ENCODE measurements at regions not wholly inside any gene's neighbourhood (a gene's known extent, or its start where the extent isn't known, plus 50 kb on each side); places are given as distances from the start of the nearest gene placed in this dataset.

DNA sequence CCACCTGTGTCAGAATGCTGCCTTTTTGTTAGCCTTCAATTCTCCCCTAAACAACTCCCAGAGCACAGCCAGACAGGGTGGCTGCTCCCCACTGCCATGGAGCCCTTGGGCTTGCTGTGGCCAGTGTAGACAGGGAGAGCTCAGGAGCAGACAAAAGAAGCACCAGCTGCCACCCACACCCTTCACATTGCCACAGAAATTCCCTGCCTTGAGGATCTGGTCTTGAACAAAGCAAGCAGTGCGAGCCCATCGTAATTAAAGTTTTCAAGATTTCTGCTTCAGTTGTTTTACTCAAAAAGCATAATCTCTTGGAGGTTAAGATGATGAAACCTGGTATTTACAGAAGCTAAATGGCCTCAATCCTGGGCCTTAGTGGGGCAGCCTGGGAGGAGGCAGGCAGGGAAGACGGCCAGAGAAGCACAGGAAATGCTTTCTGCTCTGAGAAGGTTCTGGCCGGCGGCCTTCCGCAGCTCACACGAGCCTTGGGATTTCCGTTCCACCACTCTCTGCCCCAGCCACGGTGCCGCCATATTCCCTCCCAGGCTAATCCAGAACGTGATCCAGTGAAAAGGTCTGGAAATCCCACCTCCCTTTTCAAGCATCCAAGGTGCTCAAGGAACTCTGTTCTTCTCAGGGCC is 535.2 kb downstream of the BCL11B start:
- no peak for TF ChIP-seq CTCF (IDR thresholded peaks at IDR 0.05; ENCODE audit: insufficient read depth, low read length, missing control alignments)
- CTCF ChIA-PET, result no interaction called here
- DNase-seq (ENCODE audit: low read depth, low spot score), result no peak
- no peak overlapping the region for H3K4me3 ChIP-seq (ENCODE audit: low read depth, low read length)
- POLR2A ChIA-PET, result no interaction called here

- CTCF ChIA-PET, result no interaction called here
- POLR2A ChIA-PET, result no interaction called here
- TF ChIP-seq CTCF (IDR thresholded peaks at IDR 0.05; ENCODE audit: insufficient read depth, low read length, missing control alignments), result no peak
- no peak for DNase-seq (ENCODE audit: low read depth, low spot score)
- H3K4me3 ChIP-seq (ENCODE audit: low read depth, low read length), result no peak overlapping the region
These were observed 530.5 kb downstream of the BCL11B start for GRCh38 chr14:98741523-98741922.

DNA sequence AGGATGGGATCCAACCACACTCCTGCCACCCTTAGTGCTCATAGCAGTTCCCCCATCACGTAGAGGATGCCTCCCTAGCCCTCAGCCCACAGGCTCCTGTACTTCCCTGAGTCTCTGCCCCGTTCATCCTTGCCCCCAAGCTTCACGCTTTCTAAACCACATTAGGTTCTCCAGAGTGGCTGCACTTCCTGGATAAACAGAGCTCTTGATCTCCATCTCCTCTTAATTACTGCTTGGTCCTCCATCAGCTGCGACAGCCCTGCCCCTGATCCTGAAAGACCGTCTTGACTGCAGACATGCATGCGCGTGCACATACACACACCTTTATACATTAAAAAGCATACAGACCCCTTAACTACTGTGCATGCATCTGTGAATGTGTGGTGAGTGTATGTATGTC is 530.0 kb downstream of the BCL11B start:
- CTCF ChIA-PET, result no interaction called here
- POLR2A ChIA-PET, result no interaction called here
- H3K4me3 ChIP-seq (ENCODE audit: low read depth, low read length), result no peak overlapping the region
- TF ChIP-seq CTCF (IDR thresholded peaks at IDR 0.05; ENCODE audit: insufficient read depth, low read length, missing control alignments), result no peak
- DNase-seq (ENCODE audit: low read depth, low spot score), result no peak

- CTCF ChIA-PET, result no interaction called here
- no peak for DNase-seq (ENCODE audit: low read depth, low spot score)
- POLR2A ChIA-PET, result no interaction called here
- TF ChIP-seq CTCF (IDR thresholded peaks at IDR 0.05; ENCODE audit: insufficient read depth, low read length, missing control alignments), result no peak
- no peak overlapping the region for H3K4me3 ChIP-seq (ENCODE audit: low read depth, low read length)
These were observed 528.5 kb downstream of the BCL11B start for GRCh38 chr14:98743536-98743935.

GRCh38 chr14:98748966-98749365 is 523.0 kb downstream of the BCL11B start:
- CTCF ChIA-PET, result no interaction called here
- H3K4me3 ChIP-seq (ENCODE audit: low read depth, low read length), result no peak overlapping the region
- no peak for TF ChIP-seq CTCF (IDR thresholded peaks at IDR 0.05; ENCODE audit: insufficient read depth, low read length, missing control alignments)
- POLR2A ChIA-PET, result no interaction called here
- DNase-seq (ENCODE audit: low read depth, low spot score), result no peak

DNA sequence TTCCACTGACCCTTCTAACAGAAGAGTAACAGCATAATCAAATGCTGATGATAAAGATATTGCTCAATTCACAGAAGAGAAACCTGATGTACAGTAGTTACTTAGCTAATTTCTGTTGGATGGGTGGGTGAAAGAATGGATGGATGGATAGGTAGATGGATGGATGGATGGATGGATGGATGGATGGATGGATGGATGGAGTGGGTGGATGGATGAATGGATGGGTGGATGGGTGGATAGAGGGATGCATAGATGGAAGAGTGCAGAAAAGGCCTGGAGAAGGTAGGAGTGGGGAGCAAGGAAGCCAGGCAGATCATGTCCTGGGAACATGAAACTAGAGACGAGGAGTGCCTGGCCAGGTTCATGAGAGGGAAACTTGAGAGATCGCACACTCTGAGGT is 520.9 kb downstream of the BCL11B start:
- CTCF ChIA-PET, result no interaction called here
- no peak for TF ChIP-seq CTCF (IDR thresholded peaks at IDR 0.05; ENCODE audit: insufficient read depth, low read length, missing control alignments)
- no peak for DNase-seq (ENCODE audit: low read depth, low spot score)
- POLR2A ChIA-PET, result no interaction called here
- no peak overlapping the region for H3K4me3 ChIP-seq (ENCODE audit: low read depth, low read length)

Measured in AG04449 (cell line).